B cell (primary cell): ENCODE measurements at regions not wholly inside any gene's neighbourhood (a gene's known extent, or its start where the extent isn't known, plus 50 kb on each side); places are given as distances from the start of the nearest gene placed in this dataset.

Source experiments
- ATAC-seq: fragments of 200-7000 bp; cut with Tn5 transposase; one replicate; pipeline ENCODE4 v1.10.0; 2021; ENCODE audit warnings: low read depth, mild to moderate bottlenecking, moderate number of reproducible peaks, moderate library complexity
- CTCF ChIA-PET: fragments of 350-600 bp; sonication (Branson Sonifier 250); formaldehyde crosslinking; loops from one replicate; lab custom pipeline; 2021; ENCODE audit warnings: antibody characterized with exemption, inconsistent platforms; lab: Charles Lee
- POLR2A ChIA-PET: fragments of 350-600 bp; sonication (Branson Sonifier 250); formaldehyde crosslinking; loops from one replicate; lab custom pipeline; 2021; ENCODE audit warnings: antibody characterized with exemption; lab: Charles Lee
- DNase-seq: peaks from one replicate; pipeline ENCODE4 v3.0.0; 2013
- H2AFZ ChIP-seq: 2 replicates; pipeline ENCODE4 v1.6.1; 2012; ENCODE audit warnings: mild to moderate bottlenecking, low read depth, low read length; ENCODE audit not compliant: insufficient read depth, poor library complexity, severe bottlenecking
- H3K27ac ChIP-seq, 2 donors: 1 replicate in 1 of 2; 2 replicates in 1 of 2; pipeline ENCODE4 v1.5.1; 2012 to 2013; ENCODE audit warnings: low read length in 2 of 2, mild to moderate bottlenecking in 2 of 2, moderate library complexity in 1 of 2
- H3K27me3 ChIP-seq, 4 experiments: fragments of 200-600 bp in 1 of 4; sonication (generic) in 1 of 4; replicated peaks in 1 of 4; 1 replicate in 2 of 4; 2 replicates in 2 of 4; pipeline versions ENCODE4 v1.6.1 to v1.7.0; 2013 to 2016; ENCODE audit warnings: low read length in 3 of 4, mild to moderate bottlenecking in 2 of 4, mixed read lengths in 1 of 4, moderate library complexity in 1 of 4; ENCODE audit not compliant: insufficient read depth in 4 of 4, control insufficient read depth in 3 of 4; ENCODE audit errors: control extremely low read depth in 1 of 4
- H3K36me3 ChIP-seq, 2 experiments: replicated peaks in 1 of 2; 1 replicate in 1 of 2; 2 replicates in 1 of 2; pipeline versions ENCODE4 v1.6.1 to v1.7.1; 2013; ENCODE audit warnings: low read length in 1 of 2; ENCODE audit not compliant: insufficient read depth in 2 of 2, control insufficient read depth in 1 of 2; ENCODE audit errors: control extremely low read depth in 1 of 2, extremely low read depth in 1 of 2
- H3K4me1 ChIP-seq, 2 donors: fragments of 200-600 bp in 1 of 2; sonication (generic) in 1 of 2; 1 replicate in 1 of 2; 2 replicates in 1 of 2; pipeline versions ENCODE4 v1.5.1 to v1.6.1; 2013 to 2017; ENCODE audit warnings: low read length in 2 of 2; ENCODE audit not compliant: control insufficient read depth in 2 of 2, insufficient read depth in 2 of 2
- H3K4me2 ChIP-seq: replicated peaks from 2 replicates; pipeline ENCODE3; 2012; ENCODE audit warnings: mild to moderate bottlenecking, low read depth, low read length; ENCODE audit not compliant: poor library complexity, severe bottlenecking
- H3K4me3 ChIP-seq, 5 experiments: fragments of 200-600 bp in 1 of 5; sonication (generic) in 1 of 5; 1 replicate in 3 of 5; 2 replicates in 2 of 5; pipeline versions ENCODE4 v1.5.1 to v1.7.0; 2011 to 2016; ENCODE audit warnings: low read length in 4 of 5, mild to moderate bottlenecking in 4 of 5, low read depth in 2 of 5, control low read depth in 1 of 5, moderate library complexity in 1 of 5; ENCODE audit not compliant: insufficient read depth in 1 of 5; ENCODE audit errors: control extremely low read depth in 1 of 5, extremely low read depth in 1 of 5
- H3K79me2 ChIP-seq: fragments of 200-600 bp; sonication (generic); one replicate; pipeline ENCODE4 v1.6.0; 2016; ENCODE audit warnings: low read length; ENCODE audit not compliant: control insufficient read depth, insufficient read depth
- H3K9ac ChIP-seq: fragments of 200-600 bp; sonication (generic); 2 replicates; pipeline ENCODE4 v1.6.1; 2017; ENCODE audit warnings: mild to moderate bottlenecking, low read length, moderate library complexity
- H3K9me3 ChIP-seq, 3 donors: one replicate each; pipeline versions ENCODE4 v1.6.1 to v1.7.1; 2013; ENCODE audit warnings: low read length in 2 of 3; ENCODE audit not compliant: control insufficient read depth in 2 of 3, insufficient read depth in 1 of 3; ENCODE audit errors: control extremely low read depth in 1 of 3
- H4K20me1 ChIP-seq: 2 replicates; pipeline ENCODE4 v1.6.0; 2012; ENCODE audit warnings: mild to moderate bottlenecking, low read length; ENCODE audit not compliant: insufficient read depth, control insufficient read depth, poor library complexity, severe bottlenecking
- H3K27ac Mint-ChIP-seq: one replicate; pipeline ENCODE4 v1.8.0; 2021; ENCODE audit warnings: mixed read lengths
- H3K27me3 Mint-ChIP-seq: one replicate; pipeline ENCODE4 v1.8.0; 2021; ENCODE audit warnings: mixed read lengths
- H3K4me1 Mint-ChIP-seq: one replicate; pipeline ENCODE4 v1.8.0; 2021; ENCODE audit warnings: mixed read lengths
- H3K4me3 Mint-ChIP-seq: one replicate; pipeline ENCODE4 v1.8.0; 2021; ENCODE audit warnings: mixed read lengths
- H3K9me3 Mint-ChIP-seq: one replicate; pipeline ENCODE4 v1.8.0; 2022; ENCODE audit warnings: mixed read lengths; ENCODE audit not compliant: insufficient read depth
- CTCF ChIP-seq: fragments of 200-600 bp; IDR thresholded peaks from one replicate; pipeline ENCODE4 v1.8.0; 2022; ENCODE audit warnings: antibody characterized with exemption, mild to moderate bottlenecking
- EZH2 ChIP-seq: IDR thresholded peaks from 2 replicates; pipeline ENCODE4 v1.6.1; 2012; ENCODE audit warnings: borderline replicate concordance, low read depth, mild to moderate bottlenecking, moderate library complexity, low read length; ENCODE audit not compliant: insufficient read depth, poor library complexity, severe bottlenecking
- WGBS: methylation state at CpG from one replicate; pipeline ENCODE4 v1.1.5; 2013; ENCODE audit warnings: missing lambda C conversion rate; ENCODE audit not compliant: insufficient coverage; 5-methylcytosine and 5-hydroxymethylcytosine counted together
- intact Hi-C: fragments of 100-400 bp; cut with micrococcal nuclease; formaldehyde crosslinking; loops from one replicate; pipeline ENCODE4 v1.10.0; 2022

- H3K27me3 ChIP-seq = no peaks in the 10 kb centered on the region
- TF ChIP-seq EZH2 = no peak
- TF ChIP-seq CTCF = no peak
- intact Hi-C loops = no loop called here
- no peak for DNase-seq
- H2AFZ ChIP-seq = no peak overlapping the region
- POLR2A ChIA-PET = no interaction called here
- H3K9me3 ChIP-seq = no peaks in the 10 kb centered on the region
- Mint-ChIP-seq H3K4me3 (no peak overlapping the region), H3K9me3 (peaks cover 2% of the 10 kb centered on the region), H3K4me1 (no peaks in the 10 kb centered on the region), H3K27me3 (no peaks in the 10 kb centered on the region), H3K27ac (no peak overlapping the region)
- no CpG with 5 or more reads among the region's 1 CpG for WGBS
- H3K4me3 ChIP-seq = no peak overlapping the region
- ATAC-seq = no peak
- no peaks in the 10 kb centered on the region for H3K36me3 ChIP-seq
- CTCF ChIA-PET = no interaction called here
- H3K4me1 ChIP-seq = no peaks in the 10 kb centered on the region
- H4K20me1 ChIP-seq = no peaks in the 10 kb centered on the region
- no peak overlapping the region for H3K27ac ChIP-seq
- no peaks in the 10 kb centered on the region for H3K79me2 ChIP-seq
- no peak overlapping the region for H3K4me2 ChIP-seq
- H3K9ac ChIP-seq = no peak overlapping the region
Observed at GRCh38 chr1:191419842-191420241, 738.4 kb upstream of the RGS18 start.

- H3K27me3 ChIP-seq = no peaks in the 10 kb centered on the region
- TF ChIP-seq CTCF (no peak), EZH2 (no peak)
- no peaks in the 10 kb centered on the region for H3K36me3 ChIP-seq
- Mint-ChIP-seq H3K4me1 (no peaks in the 10 kb centered on the region), H3K4me3 (no peak overlapping the region), H3K27ac (no peak overlapping the region), H3K9me3 (no peaks in the 10 kb centered on the region), H3K27me3 (no peaks in the 10 kb centered on the region)
- H3K4me2 ChIP-seq = no peak overlapping the region
- H3K79me2 ChIP-seq = no peaks in the 10 kb centered on the region
- H3K9ac ChIP-seq = no peak overlapping the region
- intact Hi-C loops = no loop called here
- H3K4me3 ChIP-seq = no peak overlapping the region
- ChIA-PET POLR2A (no interaction called here), CTCF (no interaction called here)
- no peak for ATAC-seq
- H3K27ac ChIP-seq = no peak overlapping the region
- H3K9me3 ChIP-seq = no peaks in the 10 kb centered on the region
- H4K20me1 ChIP-seq = no peaks in the 10 kb centered on the region
- no peak for DNase-seq
- no peaks in the 10 kb centered on the region for H3K4me1 ChIP-seq
- no peak overlapping the region for H2AFZ ChIP-seq
- WGBS = no CpG with 5 or more reads among the region's 3 CpGs
Observed at GRCh38 chr1:191427593-191427992, 730.7 kb upstream of the RGS18 start.
